Left kidney (tissue), 1 donor: ENCODE measurements at regions not wholly inside any gene's neighbourhood (a gene's known extent, or its start where the extent isn't known, plus 50 kb on each side); places are given as distances from the start of the nearest gene placed in this dataset.

ENCODE experiments used
- DNase-seq: peaks from one replicate; pipeline ENCODE4 v3.0.0-alpha.2; 2013

DNA sequence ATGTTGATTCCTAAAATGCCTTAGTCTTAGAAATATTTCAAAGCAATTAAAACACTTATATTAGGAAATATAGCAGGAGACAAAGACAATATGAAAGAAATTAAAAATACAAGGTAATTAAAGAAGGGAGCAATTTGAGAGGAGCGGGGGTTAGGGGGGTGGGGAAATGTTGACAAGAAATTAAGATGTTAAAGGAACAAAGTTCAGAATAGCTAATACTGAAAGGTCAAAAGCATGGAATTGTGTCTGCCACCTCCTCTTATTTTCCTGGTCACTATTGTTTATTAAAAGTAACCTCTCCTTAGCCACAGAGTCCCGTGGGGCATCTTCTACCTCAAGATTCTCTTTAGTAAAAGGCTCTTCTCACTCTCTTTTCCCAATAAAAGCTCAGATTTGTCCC lies 244.1 kb downstream of the MREG start:
- DNase-seq = no peak

GRCh38 chr2:215767625-215768024 lies 245.7 kb downstream of the MREG start:
- no peak for DNase-seq

DNA sequence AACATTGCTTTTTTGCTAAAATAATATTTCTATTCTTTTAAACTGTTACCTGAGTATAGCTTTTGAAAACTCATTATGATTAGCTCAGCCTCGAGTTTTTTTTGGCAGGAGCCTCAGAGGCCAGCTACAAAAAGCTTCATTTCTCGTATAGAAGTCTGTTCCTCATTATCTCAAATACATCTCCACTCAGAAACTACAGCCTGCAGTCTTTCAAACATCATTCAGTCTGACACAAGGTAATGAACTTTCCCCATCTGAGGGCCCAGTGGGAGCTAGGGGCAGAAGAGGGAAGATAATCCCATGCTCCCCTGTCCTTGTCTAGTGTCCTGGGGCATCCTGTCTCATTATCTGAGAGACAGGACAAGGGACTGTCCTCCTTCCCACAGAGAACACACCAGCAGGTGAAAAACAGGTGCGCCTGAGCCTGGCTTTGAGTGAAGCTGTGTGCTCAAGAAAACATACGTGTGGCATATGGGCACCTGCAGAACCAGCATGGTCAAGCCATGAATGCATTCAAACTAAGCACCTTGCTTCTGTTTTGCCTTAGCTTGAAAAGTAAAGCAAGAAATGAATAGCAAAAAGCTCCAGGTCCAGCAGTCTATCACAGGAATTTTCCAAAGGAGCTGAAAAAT lies 247.5 kb downstream of the MREG start:
- no peak for DNase-seq

DNA sequence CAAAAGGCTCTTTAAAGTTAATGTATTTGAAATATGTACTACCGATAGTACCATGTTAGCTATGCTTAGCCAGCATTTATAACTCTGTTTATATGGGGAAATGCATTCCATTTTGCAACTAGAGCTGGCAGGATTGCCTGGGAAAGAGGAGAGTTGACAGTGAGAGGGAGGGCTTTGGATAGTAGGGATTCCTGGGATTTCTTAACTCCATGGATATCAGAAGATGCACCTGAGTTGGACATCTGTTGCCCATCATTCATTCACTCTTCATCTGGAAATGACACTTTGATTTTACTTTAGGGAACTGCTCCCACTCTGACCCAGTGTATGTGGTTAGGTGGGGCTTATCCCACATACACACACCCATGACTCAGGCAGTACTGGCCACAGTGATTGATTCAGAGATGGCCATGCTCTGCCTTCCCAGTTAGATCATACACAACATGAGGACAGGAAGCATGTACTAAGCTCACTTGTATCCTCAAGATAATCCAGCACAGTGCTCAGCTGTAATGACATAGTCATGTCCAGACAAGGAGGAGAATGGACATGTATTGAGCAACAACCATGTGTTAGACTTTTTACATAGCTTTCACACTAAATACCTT lies 248.8 kb downstream of the MREG start:
- DNase-seq = no peak

DNA sequence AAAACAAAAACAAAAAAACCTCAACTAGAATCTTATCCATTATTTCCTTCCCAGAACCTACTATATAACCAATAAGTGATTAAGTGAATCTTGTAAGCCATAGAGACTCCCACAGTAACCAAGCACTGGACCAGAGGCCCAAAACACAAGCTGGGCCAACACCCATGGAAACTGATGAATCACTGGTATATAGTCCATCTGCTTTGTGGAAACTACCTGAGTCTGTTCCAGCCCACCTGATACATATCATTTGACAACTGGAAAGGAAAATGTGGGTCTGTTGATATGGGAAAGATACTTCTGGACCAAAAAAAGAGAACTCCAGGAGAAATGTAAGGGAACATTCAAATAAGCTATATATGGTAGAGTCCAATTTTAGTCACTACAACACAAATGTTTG lies 252.8 kb downstream of the MREG start:
- no peak for DNase-seq

DNA sequence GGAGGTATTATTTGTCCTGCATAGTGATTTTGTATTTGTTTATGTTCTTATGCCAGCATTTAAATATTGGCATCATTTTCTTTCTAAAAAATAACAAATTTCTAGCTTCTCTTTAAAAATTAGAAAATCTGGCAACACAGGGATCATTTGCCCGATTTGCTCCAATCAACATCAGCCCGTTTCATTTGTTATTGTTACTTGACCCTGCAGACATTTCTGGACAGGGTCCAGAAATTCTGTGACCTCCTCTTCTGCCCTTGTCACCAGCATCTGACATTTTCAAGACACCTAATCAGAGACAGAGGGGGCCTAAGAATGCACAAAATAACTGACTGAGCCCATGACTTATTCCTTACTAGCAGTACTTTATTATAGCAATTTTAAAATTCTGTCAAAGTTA lies 253.3 kb downstream of the MREG start:
- no peak for DNase-seq

DNA sequence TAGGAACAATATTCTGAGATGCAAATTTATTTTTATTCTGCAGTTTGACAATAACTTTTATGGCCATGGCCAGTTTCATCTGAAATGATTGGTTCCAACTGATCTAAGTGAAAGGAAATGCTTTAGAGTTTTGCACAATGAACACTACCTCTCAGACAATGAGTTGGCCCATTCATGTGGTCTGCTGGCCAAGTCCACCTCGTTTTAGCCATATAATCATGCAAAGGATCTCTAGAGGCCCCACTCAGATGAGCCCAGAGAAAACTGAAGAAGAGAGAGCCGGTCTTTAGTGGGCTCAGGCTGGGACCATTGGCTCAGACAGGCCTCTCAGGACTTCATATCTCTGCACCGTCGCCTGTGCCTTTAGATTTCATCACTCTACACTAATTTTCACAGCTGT lies 254.7 kb downstream of the MREG start:
- DNase-seq = no peak

GRCh38 chr2:215756346-215756730 lies 257.0 kb downstream of the MREG start:
- peak; percentile 12 for DNase-seq

GRCh38 chr2:215755641-215756345 lies 257.6 kb downstream of the MREG start:
- DNase-seq = no peak

DNA sequence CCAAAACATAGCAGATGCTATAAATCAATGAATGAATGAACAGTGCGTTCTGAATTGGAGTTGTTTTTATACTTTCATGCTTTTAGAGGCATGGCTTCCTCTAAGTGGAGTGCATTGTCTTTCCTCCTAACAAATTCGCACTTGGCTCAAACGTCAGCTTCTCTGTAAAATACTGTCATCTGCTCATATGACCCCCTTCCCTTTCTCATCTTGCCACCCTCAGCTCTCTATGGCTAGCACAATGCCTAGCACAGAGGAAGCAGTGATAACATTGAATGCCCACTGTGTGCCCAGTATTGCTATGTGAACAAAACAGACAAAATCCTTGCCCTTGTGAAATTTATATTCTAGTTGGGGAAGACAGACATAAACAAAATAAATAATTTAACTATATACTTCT lies 258.8 kb downstream of the MREG start:
- DNase-seq = no peak

- DNase-seq = no peak
Observed at GRCh38 chr2:215753808-215754207, 259.5 kb downstream of the MREG start.

DNA sequence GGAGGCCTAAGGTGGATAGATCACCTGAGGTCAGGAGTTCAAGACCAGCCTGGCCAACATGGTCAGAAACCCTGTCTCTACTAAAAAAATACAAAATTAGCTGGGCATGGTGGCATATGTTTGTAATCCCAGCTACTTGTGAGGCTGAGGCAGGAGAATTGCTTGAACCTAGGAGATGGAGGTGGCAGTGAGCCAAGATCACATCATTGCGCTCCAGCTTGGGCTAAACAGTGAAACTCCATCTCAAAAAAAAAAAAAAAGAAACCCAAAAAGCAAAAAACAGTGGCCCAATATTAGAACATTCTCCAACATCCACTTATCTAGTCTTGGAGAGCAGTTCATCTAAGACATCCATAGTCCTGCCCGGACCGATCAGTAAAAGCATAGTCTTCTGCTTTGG lies 260.4 kb downstream of the MREG start:
- DNase-seq = no peak

- DNase-seq = no peak
Observed at GRCh38 chr2:215752436-215752835, 260.9 kb downstream of the MREG start.

GRCh38 chr2:215751911-215752272 lies 261.5 kb downstream of the MREG start:
- no peak for DNase-seq

GRCh38 chr2:215751200-215751910 lies 262.0 kb downstream of the MREG start:
- DNase-seq = no peak

- DNase-seq = no peak
Observed at GRCh38 chr2:215750763-215751162, 262.6 kb downstream of the MREG start.

DNA sequence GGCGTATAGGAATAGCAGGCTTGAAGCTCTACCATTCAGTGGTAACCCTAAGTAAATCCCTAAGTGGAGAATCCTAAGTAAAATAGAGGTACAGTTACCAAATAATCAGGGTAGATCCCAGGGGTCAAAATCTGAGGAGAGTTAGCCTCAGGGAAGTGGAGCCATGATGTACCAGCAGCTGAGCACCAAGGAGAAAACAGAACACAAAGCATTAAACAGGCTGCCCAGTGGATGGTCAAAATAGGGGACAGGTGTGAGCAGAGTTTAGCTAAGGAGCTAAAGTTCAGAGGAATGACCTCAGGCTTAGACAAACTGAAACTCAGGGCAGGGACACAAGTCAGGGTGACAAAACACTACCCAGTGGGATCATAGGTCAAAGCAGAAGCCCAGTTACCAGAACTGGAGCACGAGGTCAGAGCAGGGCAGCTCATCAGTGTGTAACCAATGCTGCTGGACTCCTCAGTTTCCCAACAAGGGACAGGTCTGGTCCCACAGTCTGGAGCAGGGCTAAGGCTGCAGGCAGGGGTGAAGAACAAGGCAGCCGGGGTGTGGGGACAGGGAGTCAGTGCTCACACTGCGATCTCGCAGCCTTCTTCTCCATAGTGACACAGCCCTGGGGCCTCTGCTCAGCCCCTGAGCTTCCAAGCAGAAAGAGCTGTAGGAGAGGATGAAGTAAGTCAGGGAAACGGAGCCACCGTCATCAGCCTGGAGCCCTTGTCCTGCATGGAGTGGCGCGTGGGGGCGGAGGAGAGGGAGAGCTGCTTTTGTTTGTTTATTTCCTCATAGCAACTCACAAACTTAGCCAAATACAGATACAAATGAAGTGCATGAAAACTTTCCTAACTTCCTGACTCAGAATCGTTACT lies 264.0 kb downstream of the MREG start:
- peak; percentile 55 for DNase-seq

GRCh38 chr2:215748446-215748845 lies 264.9 kb downstream of the MREG start:
- no peak for DNase-seq

- no peak for DNase-seq
Observed at GRCh38 chr2:215746887-215747615, 266.3 kb downstream of the MREG start.

- no peak for DNase-seq
Observed at GRCh38 chr2:215746226-215746886, 267.0 kb downstream of the MREG start.

GRCh38 chr2:215745331-215745730 lies 268.0 kb downstream of the MREG start:
- no peak for DNase-seq
